T-cell (primary cell): ENCODE measurements at regions not wholly inside any gene's neighbourhood (a gene's known extent, or its start where the extent isn't known, plus 50 kb on each side); places are given as distances from the start of the nearest gene placed in this dataset.

Experiments used
- ATAC-seq, 4 experiments: fragments of 200-7000 bp in 3 of 4; fragments of 150-1000 bp in 1 of 4; cut with Tn5 transposase; replicated peaks in 1 of 4; 1 replicate in 3 of 4; 2 replicates in 1 of 4; pipeline ENCODE4 v1.10.0; 2021; ENCODE audit warnings: moderate library complexity in 3 of 4, mild to moderate bottlenecking in 2 of 4, moderate number of reproducible peaks in 1 of 4
- CTCF ChIA-PET, 2 donors: fragments of 300-600 bp; sonication (Branson Sonifier 250); formaldehyde crosslinking; loops; one replicate each; lab custom pipeline; 2022; ENCODE audit warnings: antibody characterized with exemption in 2 of 2; lab: Charles Lee
- POLR2A ChIA-PET, 2 donors: fragments of 300-600 bp; sonication (Branson Sonifier 250); formaldehyde crosslinking; loops; one replicate each; lab custom pipeline; 2022; ENCODE audit warnings: antibody characterized with exemption in 2 of 2; lab: Charles Lee
- DNase-seq, 35 experiments: peaks; one replicate each; pipeline versions ENCODE4 v3.0.0 to v3.0.0-alpha.2; 2013 to 2023
- H3K27ac ChIP-seq: one replicate; pipeline ENCODE4 v1.5.1; 2013; ENCODE audit warnings: low read length
- H3K27me3 ChIP-seq, 2 experiments: replicated peaks in 1 of 2; 1 replicate in 1 of 2; 2 replicates in 1 of 2; pipeline versions ENCODE4 v1.6.1 to v1.7.0; 2013; ENCODE audit warnings: low read length in 1 of 2, mixed read lengths in 1 of 2; ENCODE audit not compliant: control insufficient read depth in 2 of 2, insufficient read depth in 2 of 2; ENCODE audit errors: extremely low read depth in 1 of 2
- H3K36me3 ChIP-seq, 2 donors: 1 replicate in 1 of 2; 2 replicates in 1 of 2; pipeline versions ENCODE4 v1.6.1 to v1.7.0; 2013; ENCODE audit warnings: low read length in 1 of 2; ENCODE audit not compliant: control insufficient read depth in 2 of 2, insufficient read depth in 1 of 2; ENCODE audit errors: extremely low read depth in 1 of 2
- H3K4me1 ChIP-seq, 2 experiments: 1 replicate in 1 of 2; 2 replicates in 1 of 2; pipeline versions ENCODE4 v1.6.1 to v1.7.0; 2013; ENCODE audit warnings: low read length in 2 of 2, mixed read lengths in 1 of 2; ENCODE audit not compliant: insufficient read depth in 2 of 2, control insufficient read depth in 1 of 2; ENCODE audit errors: extremely low read depth in 1 of 2
- H3K4me3 ChIP-seq, 2 donors: 1 replicate in 1 of 2; 2 replicates in 1 of 2; pipeline versions ENCODE4 v1.5.1 to v1.7.0; 2013; ENCODE audit warnings: mild to moderate bottlenecking in 2 of 2, low read length in 1 of 2, moderate library complexity in 1 of 2; ENCODE audit not compliant: control insufficient read depth in 1 of 2; ENCODE audit errors: extremely low read depth in 1 of 2
- H3K9me3 ChIP-seq: 2 replicates; pipeline ENCODE4 v1.7.0; 2013
- H3K27ac Mint-ChIP-seq, 2 donors: one replicate each; pipeline ENCODE4 v1.8.0; 2020 to 2021; ENCODE audit warnings: mild to moderate bottlenecking in 2 of 2, mixed read lengths in 2 of 2
- H3K27me3 Mint-ChIP-seq, 2 donors: one replicate each; pipeline ENCODE4 v1.8.0; 2021 to 2022; ENCODE audit warnings: mixed read lengths in 2 of 2
- H3K36me3 Mint-ChIP-seq: one replicate; pipeline ENCODE4 v1.8.0; 2021; ENCODE audit warnings: mixed read lengths
- H3K4me1 Mint-ChIP-seq, 3 donors: one replicate each; pipeline ENCODE4 v1.8.0; 2020 to 2022; ENCODE audit warnings: mixed read lengths in 3 of 3, mild to moderate bottlenecking in 1 of 3
- H3K4me3 Mint-ChIP-seq, 3 donors: one replicate each; pipeline ENCODE4 v1.8.0; 2020 to 2022; ENCODE audit warnings: mild to moderate bottlenecking in 3 of 3, mixed read lengths in 3 of 3, moderate library complexity in 3 of 3
- H3K9me3 Mint-ChIP-seq, 3 donors: one replicate each; pipeline ENCODE4 v1.8.0; 2020 to 2022; ENCODE audit warnings: mixed read lengths in 3 of 3
- WGBS: methylation state at CpG from one replicate; pipeline ENCODE4 v1.1.5; 2013; ENCODE audit warnings: missing lambda C conversion rate; ENCODE audit not compliant: insufficient coverage; 5-methylcytosine and 5-hydroxymethylcytosine counted together

DNA sequence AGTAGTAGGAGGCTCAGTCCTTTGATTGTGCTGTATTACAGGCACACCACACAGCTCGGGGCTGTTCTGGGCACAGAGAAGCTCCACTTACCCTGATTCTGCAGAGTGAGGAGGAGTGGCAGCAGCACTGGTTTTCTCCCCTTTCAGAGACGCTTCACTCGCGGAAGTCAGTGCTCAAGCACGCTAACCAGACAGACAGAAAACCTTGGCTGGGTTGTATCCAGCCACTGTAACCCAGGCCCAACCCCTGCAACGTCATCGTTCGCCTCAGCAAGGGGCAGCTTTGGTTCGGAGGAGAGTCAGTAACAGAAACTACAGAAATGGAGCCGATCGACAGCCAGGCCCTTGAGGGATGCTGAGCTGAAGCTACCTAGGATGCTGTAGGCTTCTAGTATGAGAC, 171.0 kb downstream of the SLC16A9 start:
- ATAC-seq = no peak
- POLR2A ChIA-PET = no interaction called here
- CTCF ChIA-PET = no interaction called here

DNA sequence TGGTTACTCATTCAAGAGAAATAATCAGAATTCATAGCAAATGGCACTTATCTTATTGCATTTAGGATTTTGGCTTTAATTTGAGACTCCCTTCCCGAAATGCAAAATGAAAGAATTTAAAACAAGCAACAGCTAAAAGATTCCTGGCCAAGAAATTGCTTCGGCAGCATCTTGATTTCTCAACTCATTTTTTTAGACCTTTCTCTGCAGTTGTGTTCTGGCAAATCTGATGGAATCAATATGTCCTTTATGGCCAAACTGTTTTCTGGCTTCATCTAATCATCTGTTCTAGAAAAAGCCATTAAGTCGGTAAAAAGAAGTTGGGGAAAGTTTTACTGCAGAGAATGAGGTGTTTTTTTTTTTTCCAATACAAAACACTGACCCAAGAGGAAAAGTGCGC, 172.1 kb downstream of the SLC16A9 start:
- Mint-ChIP-seq H3K4me1 (no peaks in the 10 kb centered on the region), H3K9me3 (peaks cover 5 to 6% (median 6%) of the 10 kb centered on the region in 3 donors), H3K27me3 (no peaks in the 10 kb centered on the region), H3K36me3 (no peaks in the 10 kb centered on the region), H3K4me3 (no peak overlapping the region), H3K27ac (no peak overlapping the region)
- Histone ChIP-seq H3K36me3 (no peaks in the 10 kb centered on the region), H3K9me3 (no peaks in the 10 kb centered on the region), H3K4me3 (no peak overlapping the region), H3K4me1 (no peaks in the 10 kb centered on the region), H3K27me3 (no peaks in the 10 kb centered on the region), H3K27ac (no peak overlapping the region)
- ChIA-PET POLR2A (no interaction called here), CTCF (no interaction called here)
- no peak for DNase-seq
- 80% methylated on average over 1 of the region's 4 CpGs for WGBS
- ATAC-seq = no peak

More for the DNA sequence above, 171.0 kb downstream of the SLC16A9 start:
- no peak overlapping the region for H3K4me3 ChIP-seq
- Mint-ChIP-seq H3K4me1 (no peaks in the 10 kb centered on the region), H3K27me3 (no peaks in the 10 kb centered on the region), H3K27ac (no peak overlapping the region), H3K4me3 (no peak overlapping the region), H3K9me3 (peaks cover 5 to 7% (median 6%) of the 10 kb centered on the region in 3 donors), H3K36me3 (no peaks in the 10 kb centered on the region)
- no peak overlapping the region for H3K27ac ChIP-seq
- no peak for DNase-seq
- 86% methylated on average over 11 of the region's 11 CpGs for WGBS
- no peaks in the 10 kb centered on the region for H3K36me3 ChIP-seq
- H3K9me3 ChIP-seq = no peaks in the 10 kb centered on the region
- H3K27me3 ChIP-seq = no peaks in the 10 kb centered on the region
- no peaks in the 10 kb centered on the region for H3K4me1 ChIP-seq

DNA sequence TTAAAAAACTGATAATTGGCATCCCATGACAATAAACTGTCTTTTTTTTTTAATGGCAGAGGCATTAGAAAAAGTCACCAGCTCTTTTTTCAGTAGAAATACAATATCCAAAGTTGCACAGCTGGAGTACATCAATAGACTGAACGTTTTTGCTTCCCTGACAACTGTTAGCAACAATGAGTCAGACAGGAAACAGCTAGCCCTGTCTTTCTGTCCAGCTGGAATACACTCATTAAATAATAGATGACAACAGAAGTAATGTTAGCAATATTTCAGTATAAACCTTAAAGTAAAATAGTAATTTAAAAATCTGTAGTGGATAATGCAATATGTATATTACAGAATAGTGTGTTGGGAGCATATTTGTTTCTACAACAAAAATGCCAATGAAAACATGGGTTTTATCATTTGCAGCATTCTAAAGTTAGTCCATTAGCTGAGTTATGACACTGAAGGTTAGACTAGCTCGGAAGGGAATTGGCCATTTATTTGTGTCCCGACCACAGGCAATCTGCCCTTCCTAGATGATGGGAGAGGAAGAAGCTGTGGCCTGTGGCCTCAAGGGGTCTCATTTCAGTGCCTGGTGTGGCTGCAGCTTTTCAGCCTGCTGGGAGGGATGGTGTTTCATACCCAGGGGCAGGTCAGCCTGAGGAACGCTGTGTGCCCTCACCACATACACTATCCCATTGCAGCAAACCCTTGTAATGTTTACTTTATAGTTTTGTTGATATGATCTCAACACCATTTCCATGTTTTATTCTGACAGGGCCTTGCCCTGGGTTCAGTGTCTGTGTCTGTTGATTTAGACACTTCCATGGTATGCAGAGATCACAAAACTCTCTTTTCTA, 173.3 kb downstream of the SLC16A9 start:
- ATAC-seq (no peak), DNase-seq (no peak)
- ChIA-PET POLR2A (no interaction called here), CTCF (no interaction called here)
- H3K27ac ChIP-seq = no peak overlapping the region
- H3K9me3 ChIP-seq = no peaks in the 10 kb centered on the region
- Mint-ChIP-seq H3K27ac (no peak overlapping the region), H3K27me3 (no peaks in the 10 kb centered on the region), H3K36me3 (no peaks in the 10 kb centered on the region), H3K4me1 (no peaks in the 10 kb centered on the region), H3K9me3 (peaks cover 0 to 5% (median 2%) of the 10 kb centered on the region in 3 donors), H3K4me3 (no peak overlapping the region)
- H3K36me3 ChIP-seq = no peaks in the 10 kb centered on the region
- WGBS = 23% methylated on average over 2 of the region's 4 CpGs
- H3K4me1 ChIP-seq = no peaks in the 10 kb centered on the region
- H3K4me3 ChIP-seq = no peak overlapping the region
- H3K27me3 ChIP-seq = no peaks in the 10 kb centered on the region

DNA sequence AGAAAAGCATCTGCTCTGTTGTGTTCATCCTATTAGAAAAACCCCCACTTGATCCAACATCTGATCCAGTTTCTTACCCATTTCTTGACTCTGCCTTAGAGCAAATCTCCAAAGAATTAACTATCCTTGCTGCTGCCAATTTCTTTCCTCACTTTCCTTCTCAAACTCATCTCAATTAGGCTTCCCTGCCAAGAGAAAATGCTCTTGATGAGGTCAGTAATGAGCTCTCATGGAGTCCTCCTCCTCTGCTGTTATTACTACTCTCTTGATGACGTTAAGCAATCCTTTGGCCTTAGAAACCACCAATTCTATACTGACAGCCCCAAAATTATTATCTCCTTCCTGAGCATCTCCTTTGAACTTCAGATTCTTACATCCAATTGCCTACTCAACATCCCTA, 162.0 kb upstream of the FAM13C start:
- no peak overlapping the region for H3K4me3 Mint-ChIP-seq
- no peaks in the 10 kb centered on the region for H3K36me3 Mint-ChIP-seq
- H3K36me3 ChIP-seq = no peaks in the 10 kb centered on the region
- CTCF ChIA-PET = no interaction called here
- H3K27ac Mint-ChIP-seq = no peak overlapping the region
- no peak overlapping the region for H3K27ac ChIP-seq
- no peaks in the 10 kb centered on the region for H3K9me3 Mint-ChIP-seq
- H3K4me1 Mint-ChIP-seq = no peaks in the 10 kb centered on the region
- no peaks in the 10 kb centered on the region for H3K9me3 ChIP-seq
- no peaks in the 10 kb centered on the region for H3K27me3 Mint-ChIP-seq
- H3K27me3 ChIP-seq = peaks cover 0 to 3% of the 10 kb centered on the region in 2 experiments
- DNase-seq = no peak
- 10% methylated on average over 1 of the region's 1 CpG for WGBS
- H3K4me1 ChIP-seq = no peaks in the 10 kb centered on the region
- ATAC-seq = no peak
- H3K4me3 ChIP-seq = no peak overlapping the region
- POLR2A ChIA-PET = no interaction called here

DNA sequence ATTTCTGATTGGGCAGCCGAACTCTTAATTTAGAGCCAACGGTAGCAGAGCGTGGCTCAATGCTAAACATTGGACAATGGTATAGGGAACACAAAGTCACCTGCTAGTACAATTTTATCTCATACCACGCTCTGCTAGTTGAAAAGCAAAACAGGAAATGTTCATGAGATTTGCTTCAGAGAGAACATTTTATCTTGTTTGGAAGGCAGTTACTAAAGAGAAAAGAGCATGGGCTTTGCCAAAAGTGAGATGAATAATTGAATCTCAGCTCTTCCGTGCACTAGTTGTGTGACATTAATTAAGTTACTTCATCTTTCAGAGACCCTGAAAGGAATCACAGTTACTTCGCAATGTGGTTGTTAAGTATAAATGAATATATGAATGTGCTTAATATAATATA, 161.5 kb upstream of the FAM13C start:
- no peaks in the 10 kb centered on the region for H3K4me1 ChIP-seq
- H3K27me3 Mint-ChIP-seq = no peaks in the 10 kb centered on the region
- H3K36me3 ChIP-seq = no peaks in the 10 kb centered on the region
- WGBS = no CpG with 5 or more reads among the region's 6 CpGs
- no peaks in the 10 kb centered on the region for H3K36me3 Mint-ChIP-seq
- DNase-seq (no peak), ATAC-seq (no peak)
- H3K4me1 Mint-ChIP-seq = no peaks in the 10 kb centered on the region
- peaks cover 0 to 3% of the 10 kb centered on the region in 2 experiments for H3K27me3 ChIP-seq
- H3K4me3 ChIP-seq = no peak overlapping the region
- peaks cover 2 to 3% (median 3%) of the 10 kb centered on the region in 3 donors for H3K9me3 Mint-ChIP-seq
- H3K27ac Mint-ChIP-seq = no peak overlapping the region
- POLR2A ChIA-PET = no interaction called here
- H3K4me3 Mint-ChIP-seq = no peak overlapping the region
- no peak overlapping the region for H3K27ac ChIP-seq
- CTCF ChIA-PET = no interaction called here
- H3K9me3 ChIP-seq = no peaks in the 10 kb centered on the region

DNA sequence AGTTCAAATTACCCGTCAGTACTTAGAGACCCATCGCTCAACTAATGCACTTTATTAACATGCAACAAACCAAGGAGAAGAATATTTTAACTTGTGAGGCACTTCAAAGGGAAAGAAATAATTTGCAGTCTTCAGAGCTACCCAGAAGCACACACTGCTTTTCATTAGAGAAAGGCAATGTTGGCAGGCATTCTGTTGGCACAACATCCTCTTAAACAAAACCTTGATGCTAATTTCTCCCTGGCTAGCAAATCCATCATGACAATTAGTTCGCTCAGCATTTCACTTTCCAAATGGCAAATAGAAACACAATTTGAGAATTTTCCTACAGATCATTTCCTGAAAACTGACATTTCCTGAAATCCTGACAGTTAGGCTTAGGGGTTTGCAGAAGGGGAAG, 155.6 kb upstream of the FAM13C start:
- CTCF ChIA-PET = no interaction called here
- no peaks in the 10 kb centered on the region for H3K9me3 ChIP-seq
- Mint-ChIP-seq H3K36me3 (no peaks in the 10 kb centered on the region), H3K4me3 (no peak overlapping the region), H3K9me3 (peaks cover 2 to 3% (median 3%) of the 10 kb centered on the region in 3 donors), H3K4me1 (no peaks in the 10 kb centered on the region), H3K27me3 (peaks cover 0 to 8% of the 10 kb centered on the region in 2 donors), H3K27ac (no peak overlapping the region)
- no peaks in the 10 kb centered on the region for H3K4me1 ChIP-seq
- H3K4me3 ChIP-seq = no peak overlapping the region
- DNase-seq (no peak), ATAC-seq (no peak)
- H3K36me3 ChIP-seq = no peaks in the 10 kb centered on the region
- H3K27ac ChIP-seq = no peak overlapping the region
- no peaks in the 10 kb centered on the region for H3K27me3 ChIP-seq
- POLR2A ChIA-PET = no interaction called here
- WGBS = no CpG with 5 or more reads among the region's 3 CpGs
